Amniotic epithelial cell (primary cell): ENCODE measurements at regions not wholly inside any gene's neighbourhood (a gene's known extent, or its start where the extent isn't known, plus 50 kb on each side); places are given as distances from the start of the nearest gene placed in this dataset.
A peak's percentile ranks its signal among the peaks of the same experiment; 100 is the strongest.
"Not testable (repeated sequence)": the region's sequence is repeated elsewhere in the genome, so short reads cannot be mapped to it uniquely, and the experiment has no call there.

Source experiments
- DNase-seq: peaks from one replicate; pipeline ENCODE4 v3.0.0-alpha.2; 2010; ENCODE audit warnings: low read depth

DNA sequence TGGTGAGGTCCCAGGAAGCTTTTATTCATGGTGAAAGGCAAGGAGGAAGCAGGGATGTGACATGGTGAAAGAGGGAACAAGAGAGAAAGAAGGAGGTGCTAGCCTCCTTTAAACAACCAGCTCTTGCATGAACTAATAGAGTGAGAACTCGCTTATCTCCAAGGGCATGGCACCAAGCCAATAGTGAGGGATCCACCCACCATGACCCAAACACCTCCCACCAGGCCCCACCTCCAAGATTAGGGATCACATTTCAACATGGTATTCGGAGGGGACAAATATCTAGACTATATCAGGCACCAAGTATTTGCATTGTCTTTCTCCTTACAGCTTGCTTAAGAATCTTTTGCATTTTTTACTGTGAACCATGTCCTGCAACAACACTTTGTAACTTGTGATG lies 91.9 kb upstream of the DHRS4 start:
- peak; percentile 14 for DNase-seq

DNA sequence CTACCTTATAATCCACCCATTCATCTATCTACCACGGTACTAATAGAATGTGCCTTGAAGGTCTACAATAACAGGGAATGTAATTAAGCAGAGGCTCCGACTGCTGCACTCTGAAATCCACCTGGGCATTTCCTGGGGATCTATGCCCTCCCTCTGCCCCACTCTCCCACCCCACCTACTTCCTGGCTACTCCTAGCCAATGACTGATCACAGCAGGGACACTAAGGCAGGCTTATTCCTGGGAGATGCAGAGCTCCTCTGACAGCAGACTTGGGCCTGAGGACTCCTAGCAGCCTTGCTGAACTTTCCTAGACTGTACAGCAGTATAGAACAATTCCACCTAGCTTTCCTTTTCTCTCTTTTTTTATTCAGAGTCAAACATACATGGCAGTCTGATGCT lies 91.1 kb upstream of the DHRS4 start:
- no peak for DNase-seq

GRCh38 chr14:23863836-23864235 lies 89.7 kb upstream of the DHRS4 start:
- no peak for DNase-seq

DNA sequence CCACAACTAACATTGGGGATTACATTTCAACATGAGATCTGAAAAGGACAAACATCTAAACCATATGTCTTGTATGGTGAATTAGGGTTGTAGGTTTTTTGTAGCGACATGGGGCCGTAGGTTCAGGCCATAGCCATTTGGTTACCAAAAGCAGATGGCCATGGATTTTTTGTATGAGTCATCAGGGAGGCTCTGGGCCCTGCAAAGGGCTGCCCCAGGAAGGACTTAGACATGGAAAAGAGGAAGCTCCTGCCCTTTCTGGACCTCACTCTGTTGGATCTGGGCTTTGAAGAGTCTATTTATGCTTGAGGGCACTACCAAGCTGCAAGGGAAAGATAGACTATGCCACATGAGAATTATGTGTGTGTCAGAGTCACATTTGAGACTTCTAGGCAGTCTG lies 89.3 kb upstream of the DHRS4 start:
- no peak for DNase-seq

DNA sequence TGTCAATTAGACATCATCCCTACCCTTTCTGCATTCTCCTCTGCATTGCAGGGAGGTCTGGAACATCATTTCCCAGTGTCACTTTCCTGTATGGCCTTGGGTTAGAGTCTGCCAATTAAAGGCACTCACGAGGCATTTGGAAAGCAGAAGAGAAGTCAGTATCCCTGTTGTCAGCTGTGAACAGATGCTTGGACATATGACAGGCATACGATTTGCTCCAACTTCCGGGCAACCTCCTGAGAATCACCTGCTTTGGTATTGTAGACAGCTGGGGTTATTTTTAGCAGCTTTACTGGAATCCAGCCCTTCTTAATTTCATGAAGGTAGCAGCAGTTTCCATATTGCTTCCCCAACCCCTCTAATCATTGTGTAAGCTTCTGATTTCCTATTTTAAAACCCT lies 88.7 kb upstream of the DHRS4 start:
- DNase-seq = no peak

DNA sequence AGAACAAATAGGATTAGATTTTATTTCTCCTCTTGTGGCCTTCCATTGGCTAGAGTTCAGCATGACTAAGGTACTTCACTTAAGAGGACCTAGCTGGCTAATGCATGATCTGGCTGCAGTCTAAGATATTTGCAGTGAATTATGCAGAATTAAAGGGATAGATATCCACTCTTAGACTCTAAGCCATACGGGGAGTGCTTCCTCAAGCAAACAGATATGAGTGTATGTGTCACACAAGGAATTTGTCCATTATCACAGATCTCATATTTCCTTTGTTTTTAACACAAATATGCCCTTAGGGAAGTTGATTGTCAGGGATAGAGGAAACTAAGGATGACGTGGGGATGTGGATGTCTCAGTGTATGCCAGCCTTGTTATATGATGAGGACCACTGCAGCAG lies 88.1 kb upstream of the DHRS4 start:
- DNase-seq = no peak

DNA sequence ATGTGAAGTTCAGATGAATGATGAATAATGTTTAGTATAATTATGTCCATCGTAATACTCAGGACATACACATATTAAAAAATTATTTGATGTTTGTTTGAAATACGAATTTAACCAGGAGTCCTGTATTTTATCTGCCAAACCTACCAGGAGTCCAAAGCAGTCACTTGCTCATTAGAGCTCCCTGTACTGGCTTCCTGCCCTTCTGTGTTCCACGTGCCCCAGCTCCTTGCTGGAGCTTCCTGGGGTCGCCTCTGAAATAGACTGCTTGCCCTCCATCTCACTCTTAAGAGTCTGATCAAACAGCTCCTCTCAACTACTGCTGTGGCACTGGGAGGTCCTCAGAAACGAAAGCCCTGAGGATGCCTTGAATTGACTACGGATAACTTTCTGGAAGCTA lies 87.3 kb upstream of the DHRS4 start:
- no peak for DNase-seq

DNA sequence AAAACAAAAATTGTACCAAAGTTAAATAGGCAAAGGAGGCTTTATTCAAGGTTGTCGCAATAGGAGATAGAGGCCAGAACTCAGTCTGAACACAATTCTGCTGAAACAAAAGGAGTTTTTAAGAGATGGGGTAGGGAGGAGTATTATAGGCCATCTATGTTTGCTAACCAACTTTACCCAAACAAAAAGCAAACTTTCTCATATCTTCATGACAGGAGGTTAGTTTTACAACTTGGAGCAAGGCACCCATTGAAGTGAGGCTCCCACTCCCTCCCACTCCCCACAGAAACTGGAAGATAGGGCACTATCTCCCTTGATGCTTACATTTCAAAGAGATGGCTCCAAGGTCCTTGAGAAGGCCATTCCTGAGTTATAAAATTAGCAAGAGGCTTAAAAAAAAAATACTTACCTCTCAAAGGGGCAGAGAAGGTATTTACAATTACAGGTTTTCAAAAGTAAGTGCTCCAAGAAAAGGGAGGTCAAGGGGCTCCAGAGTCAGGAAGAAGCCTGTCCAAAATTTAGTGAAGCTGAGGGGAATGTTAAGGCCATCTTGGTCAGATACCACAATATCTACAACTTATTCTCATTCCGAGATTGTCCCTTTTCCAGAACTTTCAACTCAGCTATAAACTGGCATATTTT lies 84.4 kb upstream of the DHRS4 start:
- DNase-seq = no peak

DNA sequence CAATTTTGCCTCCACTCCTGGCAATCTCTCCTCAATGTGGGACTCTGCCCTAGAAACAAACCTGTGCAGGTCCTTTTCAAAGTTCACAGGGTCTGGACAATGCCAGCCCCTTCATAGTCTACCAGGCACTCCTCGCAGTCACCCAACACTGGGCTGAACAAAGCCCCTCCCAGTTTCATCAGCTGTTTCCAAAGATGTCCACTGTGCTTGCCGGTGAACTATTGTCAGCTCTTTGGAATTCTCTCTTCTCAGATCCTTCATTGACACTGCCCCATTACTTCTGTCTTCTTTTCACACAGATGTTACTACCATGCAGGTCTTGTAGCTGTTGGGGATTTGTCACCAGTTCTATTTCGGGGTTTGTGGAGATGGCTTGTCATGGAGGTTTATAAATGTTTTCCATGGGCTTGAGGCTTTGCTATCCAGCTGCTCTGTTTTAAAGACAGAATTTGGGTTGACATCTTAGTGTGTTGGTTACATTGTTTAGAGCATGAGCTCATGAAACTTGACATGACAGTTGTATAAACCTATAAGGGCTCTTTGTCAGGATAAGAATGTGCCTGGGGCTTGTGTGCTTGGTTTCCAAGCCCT lies 77.3 kb upstream of the DHRS4 start:
- DNase-seq = no peak

DNA sequence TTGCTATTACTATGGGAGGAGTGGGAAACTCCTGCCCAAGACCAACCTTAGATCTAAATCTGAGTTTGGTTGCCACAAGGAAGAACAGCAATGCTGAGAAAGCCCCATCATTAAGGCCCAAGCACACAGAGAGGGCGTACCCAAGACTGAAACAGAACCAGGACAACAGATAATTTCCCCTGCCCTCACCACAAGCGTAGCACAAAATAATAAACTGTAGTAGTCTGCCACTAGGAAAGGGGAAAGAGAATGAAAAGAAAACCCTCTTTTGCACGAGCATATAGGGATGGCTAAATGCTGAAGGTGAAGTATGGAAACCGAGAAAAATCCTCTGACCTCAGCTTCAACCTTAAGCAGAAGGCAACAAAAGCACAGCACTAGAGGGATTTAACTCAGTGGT lies 76.5 kb upstream of the DHRS4 start:
- no peak for DNase-seq

DNA sequence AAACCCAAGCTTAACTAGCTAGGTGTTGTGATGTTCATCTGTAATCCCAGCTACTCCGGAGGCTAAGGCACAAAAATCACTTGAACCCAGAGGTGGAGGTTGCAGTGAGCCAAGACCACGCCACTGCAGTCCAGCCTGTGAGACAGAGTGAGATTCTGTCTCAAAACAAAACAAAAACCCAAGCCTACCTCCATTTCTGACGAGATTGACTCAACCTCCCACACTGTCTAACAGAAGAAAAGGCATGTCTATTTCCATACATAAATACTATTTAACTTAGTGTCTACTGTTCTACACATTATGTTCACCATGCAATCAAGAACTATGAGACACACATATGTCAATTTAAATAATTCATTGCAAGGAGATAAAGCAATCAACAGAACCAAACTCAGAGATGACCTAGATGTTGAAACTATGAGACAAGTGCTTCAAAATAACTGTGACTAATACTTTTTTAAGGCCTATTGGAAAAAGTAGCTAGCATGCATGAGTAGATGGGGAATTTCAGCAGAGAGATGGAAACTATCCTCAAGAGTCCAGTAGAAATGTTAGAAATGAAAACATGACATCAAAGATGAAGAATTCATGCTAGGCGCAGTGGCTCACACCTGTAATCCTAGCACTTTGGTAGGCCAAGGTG lies 75.9 kb upstream of the DHRS4 start:
- DNase-seq = no peak

- peak; percentile 38 for DNase-seq
These were observed 72.3 kb upstream of the DHRS4 start for GRCh38 chr14:23881282-23881681.

DNA sequence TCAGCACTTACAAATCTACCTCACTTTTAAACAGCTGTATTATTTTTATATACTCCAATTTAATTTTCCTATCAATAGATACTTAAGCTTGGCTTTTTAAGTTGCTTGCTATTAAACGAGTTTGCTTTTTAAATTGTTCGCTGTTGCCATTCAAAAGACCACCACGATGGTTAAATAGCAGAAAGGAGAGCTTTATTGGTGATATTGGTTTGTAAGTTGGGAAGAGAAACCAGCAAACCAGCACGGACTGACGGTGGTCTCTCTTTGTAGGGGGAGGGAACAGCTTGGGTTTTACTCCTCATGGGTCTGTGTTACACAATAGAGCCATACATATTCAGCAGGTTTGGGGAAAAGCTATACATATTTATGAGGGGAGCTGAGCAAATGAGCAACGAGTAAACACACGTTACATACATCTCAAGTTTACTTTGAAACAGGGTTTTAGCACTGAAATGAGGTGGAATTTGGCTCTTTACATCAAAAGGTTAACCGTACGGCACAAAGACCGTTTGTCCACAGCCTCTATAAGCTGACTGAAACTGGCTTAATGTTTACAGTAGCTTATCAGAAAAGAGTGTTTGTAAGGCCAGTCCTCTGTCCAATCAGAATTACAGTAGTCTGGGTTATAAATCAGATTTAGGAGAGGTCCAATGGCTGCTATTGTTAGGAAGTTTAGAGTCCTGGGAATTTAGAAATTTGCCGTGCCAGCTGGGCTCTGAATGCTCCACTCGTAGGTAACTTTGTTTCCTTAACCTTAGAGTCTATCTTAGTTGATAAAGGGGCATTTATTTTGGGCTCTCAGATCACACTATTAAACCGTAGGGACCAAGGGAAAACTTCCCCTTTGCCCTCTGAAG lies 69.7 kb upstream of the DHRS4 start:
- DNase-seq = no peak

GRCh38 chr14:23884541-23884904 lies 69.0 kb upstream of the DHRS4 start:
- DNase-seq = no peak

DNA sequence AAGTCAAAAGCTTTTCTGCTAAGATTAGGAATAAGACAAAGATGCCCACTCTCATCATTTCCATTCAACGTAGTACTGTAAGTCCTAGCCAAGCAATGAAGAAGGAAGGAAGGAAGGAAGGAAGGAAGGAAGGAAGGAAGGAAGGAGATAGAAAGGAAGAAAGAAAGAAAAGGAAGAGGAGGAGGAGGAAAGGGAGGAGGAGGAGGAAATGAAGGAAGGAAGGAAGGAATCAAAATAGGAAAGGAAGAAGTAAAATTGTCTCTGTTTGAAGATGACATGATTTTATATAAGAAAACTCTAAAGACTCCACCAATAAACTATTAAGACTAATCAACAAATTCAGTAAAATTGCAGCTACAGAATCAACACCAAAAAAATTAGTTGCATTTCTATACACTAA lies 66.0 kb upstream of the DHRS4 start:
- DNase-seq = no peak

- DNase-seq = not testable (repeated sequence)
These were observed 61.9 kb upstream of the DHRS4 start for GRCh38 chr14:23891717-23892116.

GRCh38 chr14:23892289-23892688 lies 61.3 kb upstream of the DHRS4 start:
- not testable (repeated sequence) for DNase-seq

DNA sequence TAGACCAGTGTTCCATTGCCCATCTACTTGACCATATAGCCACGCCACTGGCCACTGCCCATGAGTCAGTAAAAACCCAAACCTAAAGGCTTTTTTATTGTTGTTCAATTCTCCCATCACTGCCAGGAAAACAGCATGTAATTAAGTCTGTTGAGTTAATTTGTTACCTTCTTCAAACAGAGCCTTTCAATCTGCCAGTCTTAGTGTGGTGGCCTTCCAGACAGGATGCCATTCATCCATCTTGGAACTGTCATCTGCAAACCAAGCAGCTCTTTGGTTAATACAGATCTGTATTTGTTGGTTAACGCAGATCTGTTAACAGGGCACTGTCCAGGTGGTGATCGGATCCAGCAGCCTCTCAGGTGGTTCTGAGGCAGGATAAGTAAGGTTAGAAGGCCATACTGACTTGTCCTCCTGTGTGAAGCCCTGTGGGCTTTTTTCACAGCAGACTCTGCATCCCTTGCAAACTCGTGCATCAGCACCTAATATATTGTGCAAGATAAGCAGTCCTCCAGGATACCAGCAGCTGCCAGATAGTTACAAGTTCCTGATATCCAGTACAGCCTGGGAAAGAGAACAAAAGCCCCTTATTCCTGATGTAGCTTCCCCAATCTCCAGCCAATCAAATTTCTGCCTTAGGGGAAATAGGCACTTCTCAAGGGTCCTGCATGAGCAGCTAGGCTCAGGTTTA lies 59.1 kb upstream of the DHRS4 start:
- DNase-seq = no peak

DNA sequence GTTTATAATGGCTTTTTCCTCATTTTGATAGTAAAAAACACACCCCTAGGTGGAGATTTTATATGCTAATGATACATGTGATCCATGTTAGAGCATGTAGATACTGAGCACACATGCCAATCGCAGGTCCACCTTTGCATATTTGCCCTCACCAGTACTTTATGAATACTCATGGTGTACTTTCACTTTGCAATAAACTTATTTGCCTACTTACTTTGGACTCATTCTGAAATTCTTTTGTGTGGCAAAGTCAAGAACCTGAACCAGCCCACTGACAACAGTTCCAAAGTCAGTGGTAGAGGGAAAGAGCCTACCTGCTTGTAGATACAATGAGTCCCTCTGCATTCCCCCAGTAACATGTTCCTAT lies 58.5 kb upstream of the DHRS4 start:
- no peak for DNase-seq

GRCh38 chr14:23895480-23895879 lies 58.1 kb upstream of the DHRS4 start:
- no peak for DNase-seq

GRCh38 chr14:23896609-23897153 lies 56.9 kb upstream of the DHRS4 start:
- DNase-seq = no peak

GRCh38 chr14:23897291-23897690 lies 56.3 kb upstream of the DHRS4 start:
- not testable (repeated sequence) for DNase-seq
